ENCODE measurements at regions not wholly inside any gene's neighbourhood (a gene's known extent, or its start where the extent isn't known, plus 50 kb on each side); places are given as distances from the start of the nearest gene placed in this dataset.

GRCh38 chr13:50699874-50700663 is 143.4 kb downstream of the DLEU7 start:
- no peak for DNase-seq

GRCh38 chr13:50700664-50701305 is 142.7 kb downstream of the DLEU7 start:
- peak; percentile 46 for DNase-seq

- no peak for DNase-seq
These were observed 142.0 kb downstream of the DLEU7 start for GRCh38 chr13:50701469-50701868.

- no peak for DNase-seq
These were observed 137.0 kb downstream of the DLEU7 start for GRCh38 chr13:50706505-50706904.

- DNase-seq, result no peak
These were observed 135.9 kb downstream of the DLEU7 start for GRCh38 chr13:50707628-50708027.

- no peak for DNase-seq
These were observed 135.0 kb downstream of the DLEU7 start for GRCh38 chr13:50708461-50708860.

- DNase-seq, result no peak
These were observed 134.4 kb downstream of the DLEU7 start for GRCh38 chr13:50709058-50709457.

- DNase-seq, result no peak
These were observed 132.2 kb downstream of the DLEU7 start for GRCh38 chr13:50711131-50711815.

- DNase-seq, result no peak
These were observed 131.5 kb downstream of the DLEU7 start for GRCh38 chr13:50711996-50712395.

GRCh38 chr13:50712456-50712855 is 131.0 kb downstream of the DLEU7 start:
- no peak for DNase-seq

GRCh38 chr13:50712881-50713280 is 130.6 kb downstream of the DLEU7 start:
- DNase-seq, result no peak

- DNase-seq, result peak; percentile 18
These were observed 129.8 kb downstream of the DLEU7 start for GRCh38 chr13:50713523-50714248.

GRCh38 chr13:50714891-50715290 is 128.6 kb downstream of the DLEU7 start:
- DNase-seq, result no peak

- DNase-seq, result no peak
These were observed 127.9 kb downstream of the DLEU7 start for GRCh38 chr13:50715402-50716146.

GRCh38 chr13:50720861-50721671 is 122.4 kb downstream of the DLEU7 start:
- no peak for DNase-seq

- no peak for DNase-seq
These were observed 121.9 kb downstream of the DLEU7 start for GRCh38 chr13:50721672-50721992.

- DNase-seq, result peak; percentile 0
These were observed 120.9 kb downstream of the DLEU7 start for GRCh38 chr13:50722440-50723125.

GRCh38 chr13:50724438-50724837 is 119.1 kb downstream of the DLEU7 start:
- no peak for DNase-seq

GRCh38 chr13:50724913-50725312 is 118.6 kb downstream of the DLEU7 start:
- no peak for DNase-seq

- DNase-seq, result no peak
These were observed 117.3 kb downstream of the DLEU7 start for GRCh38 chr13:50726164-50726563.

GRCh38 chr13:50729177-50729576 is 114.3 kb downstream of the DLEU7 start:
- DNase-seq, result no peak
